Smooth muscle cell (in vitro differentiated cells): ENCODE measurements at regions not wholly inside any gene's neighbourhood (a gene's known extent, or its start where the extent isn't known, plus 50 kb on each side); places are given as distances from the start of the nearest gene placed in this dataset.

Experiments used
- DNase-seq: peaks from one replicate; lab custom pipeline; 2025; ENCODE audit not compliant: unreplicated experiment; lab: John Stamatoyannopoulos, UW
- H2AFZ ChIP-seq: fragments of 200-600 bp; sonication (generic); 2 replicates; pipeline ENCODE4 v1.6.0; 2016; ENCODE audit warnings: antibody characterized with exemption, low read depth, mild to moderate bottlenecking
- H3F3A ChIP-seq: fragments of 200-600 bp; sonication (generic); 2 replicates; pipeline ENCODE4 v1.6.0; 2017; ENCODE audit warnings: antibody characterized with exemption, low read depth
- H3K27ac ChIP-seq: fragments of 200-600 bp; sonication (generic); 2 replicates; pipeline ENCODE4 v1.5.1; 2016; ENCODE audit warnings: low read depth, mild to moderate bottlenecking
- H3K27me3 ChIP-seq: fragments of 200-600 bp; sonication (generic); 2 replicates; pipeline ENCODE4 v1.6.1; 2016; ENCODE audit warnings: low read depth, mild to moderate bottlenecking
- H3K36me3 ChIP-seq: fragments of 200-600 bp; sonication (generic); 2 replicates; pipeline ENCODE4 v1.5.1; 2016; ENCODE audit warnings: low read depth
- H3K4me1 ChIP-seq: fragments of 200-600 bp; sonication (generic); 2 replicates; pipeline ENCODE4 v1.5.1; 2016; ENCODE audit warnings: low read depth
- H3K4me2 ChIP-seq: fragments of 200-600 bp; sonication (generic); 2 replicates; pipeline ENCODE4 v1.6.0; 2016; ENCODE audit warnings: mild to moderate bottlenecking
- H3K4me3 ChIP-seq: fragments of 200-600 bp; sonication (generic); 2 replicates; pipeline ENCODE4 v1.5.1; 2016; ENCODE audit warnings: mild to moderate bottlenecking
- H3K79me2 ChIP-seq: fragments of 200-600 bp; sonication (generic); 2 replicates; pipeline ENCODE4 v1.6.0; 2016; ENCODE audit warnings: low read depth, mild to moderate bottlenecking
- H3K9ac ChIP-seq: fragments of 200-600 bp; sonication (generic); 2 replicates; pipeline ENCODE4 v1.6.0; 2016; ENCODE audit warnings: low read depth
- H3K9me3 ChIP-seq: fragments of 200-600 bp; sonication (generic); replicated peaks from 2 replicates; pipeline ENCODE4 v1.5.1; 2016; ENCODE audit warnings: low read depth
- H4K20me1 ChIP-seq: fragments of 200-600 bp; sonication (generic); 2 replicates; pipeline ENCODE4 v1.6.0; 2016; ENCODE audit warnings: low read depth
- WGBS: methylation state at CpG from one replicate; pipeline ENCODE4 v1.1.7; 2016; ENCODE audit warnings: low lambda C conversion rate; 5-methylcytosine and 5-hydroxymethylcytosine counted together
- TF ChIP-seq, protein P1 (sequence below): fragments of 200-600 bp; sonication (generic); IDR thresholded peaks from 2 replicates; pipeline ENCODE4 v1.5.1; 2017; ENCODE audit warnings: borderline replicate concordance, mild to moderate bottlenecking, antibody characterized with exemption; ENCODE audit not compliant: insufficient read depth, poor library complexity, severe bottlenecking

DNA sequence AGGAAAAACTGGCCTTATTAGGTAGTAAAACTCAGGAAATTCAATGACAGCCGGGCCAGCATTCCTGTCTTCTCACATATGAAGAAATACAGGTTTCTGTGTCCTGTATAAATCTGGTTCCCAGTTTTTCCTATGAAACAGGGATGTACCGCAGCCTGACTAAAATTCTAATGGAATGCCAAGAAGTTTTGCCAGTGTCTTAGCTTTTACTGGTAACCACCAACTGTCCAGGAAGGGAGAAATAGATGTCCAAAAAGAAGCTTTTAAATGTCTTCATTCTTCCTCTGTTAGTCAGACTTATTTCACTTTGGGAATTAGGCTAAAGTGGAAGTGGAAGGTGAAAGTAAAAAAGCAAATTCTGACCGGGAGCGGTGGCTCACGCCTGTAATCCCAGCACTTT is 108.0 kb upstream of the TBL1X start:
- no peaks in the 10 kb centered on the region for H3K9me3 ChIP-seq
- H3K4me3 ChIP-seq, result no peak overlapping the region
- H3K4me2 ChIP-seq, result no peak overlapping the region
- H3F3A ChIP-seq, result no peaks in the 10 kb centered on the region
- H3K9ac ChIP-seq, result no peak overlapping the region
- no peaks in the 10 kb centered on the region for H3K4me1 ChIP-seq
- H3K79me2 ChIP-seq, result no peaks in the 10 kb centered on the region
- 80% methylated on average over 5 of the region's 5 CpGs for WGBS
- no peaks in the 10 kb centered on the region for H4K20me1 ChIP-seq
- no peak overlapping the region for H3K27ac ChIP-seq
- H3K36me3 ChIP-seq, result no peaks in the 10 kb centered on the region
- no peaks in the 10 kb centered on the region for H3K27me3 ChIP-seq
- DNase-seq, result no peak
- H2AFZ ChIP-seq, result no peak overlapping the region
- TF ChIP-seq, protein P1, sequence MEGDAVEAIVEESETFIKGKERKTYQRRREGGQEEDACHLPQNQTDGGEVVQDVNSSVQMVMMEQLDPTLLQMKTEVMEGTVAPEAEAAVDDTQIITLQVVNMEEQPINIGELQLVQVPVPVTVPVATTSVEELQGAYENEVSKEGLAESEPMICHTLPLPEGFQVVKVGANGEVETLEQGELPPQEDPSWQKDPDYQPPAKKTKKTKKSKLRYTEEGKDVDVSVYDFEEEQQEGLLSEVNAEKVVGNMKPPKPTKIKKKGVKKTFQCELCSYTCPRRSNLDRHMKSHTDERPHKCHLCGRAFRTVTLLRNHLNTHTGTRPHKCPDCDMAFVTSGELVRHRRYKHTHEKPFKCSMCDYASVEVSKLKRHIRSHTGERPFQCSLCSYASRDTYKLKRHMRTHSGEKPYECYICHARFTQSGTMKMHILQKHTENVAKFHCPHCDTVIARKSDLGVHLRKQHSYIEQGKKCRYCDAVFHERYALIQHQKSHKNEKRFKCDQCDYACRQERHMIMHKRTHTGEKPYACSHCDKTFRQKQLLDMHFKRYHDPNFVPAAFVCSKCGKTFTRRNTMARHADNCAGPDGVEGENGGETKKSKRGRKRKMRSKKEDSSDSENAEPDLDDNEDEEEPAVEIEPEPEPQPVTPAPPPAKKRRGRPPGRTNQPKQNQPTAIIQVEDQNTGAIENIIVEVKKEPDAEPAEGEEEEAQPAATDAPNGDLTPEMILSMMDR, result no peak

DNA sequence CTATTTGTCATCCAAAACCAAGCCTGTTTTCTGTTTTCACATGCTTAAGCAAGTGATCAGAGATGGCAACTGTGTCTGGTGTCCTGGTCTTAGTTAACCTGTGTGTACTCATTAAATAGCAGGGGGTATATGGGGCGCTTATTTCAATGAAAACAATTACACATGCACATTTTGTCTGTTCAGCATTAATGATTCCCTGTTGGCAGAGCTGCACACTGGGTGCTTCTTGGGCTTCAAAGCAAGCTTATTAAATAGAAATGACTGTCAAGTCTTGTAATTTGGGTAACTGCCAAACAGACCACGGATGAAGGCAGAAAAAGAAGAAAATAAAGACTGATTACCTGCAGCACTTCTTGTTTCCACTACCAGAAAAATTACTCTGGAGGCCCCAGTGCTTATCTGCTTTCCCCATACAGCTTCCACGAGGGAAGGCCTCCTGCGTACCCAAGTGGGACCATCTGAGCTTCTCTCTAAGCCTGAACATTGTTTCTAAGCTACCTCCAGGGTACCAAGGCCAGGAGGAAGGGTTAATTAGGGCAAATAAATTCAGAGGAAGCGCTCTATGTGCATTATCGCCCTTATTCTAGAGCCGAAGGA is 107.2 kb upstream of the TBL1X start:
- H4K20me1 ChIP-seq, result no peaks in the 10 kb centered on the region
- H3K9me3 ChIP-seq, result no peaks in the 10 kb centered on the region
- H3K79me2 ChIP-seq, result no peaks in the 10 kb centered on the region
- no peak overlapping the region for H3K9ac ChIP-seq
- H3F3A ChIP-seq, result no peaks in the 10 kb centered on the region
- H3K27ac ChIP-seq, result no peak overlapping the region
- H3K4me3 ChIP-seq, result no peak overlapping the region
- no peaks in the 10 kb centered on the region for H3K36me3 ChIP-seq
- H3K4me2 ChIP-seq, result no peak overlapping the region
- 78% methylated on average over 7 of the region's 7 CpGs for WGBS
- TF ChIP-seq, protein P1, result no peak
- no peak for DNase-seq
- H2AFZ ChIP-seq, result no peak overlapping the region
- H3K4me1 ChIP-seq, result no peaks in the 10 kb centered on the region
- no peaks in the 10 kb centered on the region for H3K27me3 ChIP-seq

DNA sequence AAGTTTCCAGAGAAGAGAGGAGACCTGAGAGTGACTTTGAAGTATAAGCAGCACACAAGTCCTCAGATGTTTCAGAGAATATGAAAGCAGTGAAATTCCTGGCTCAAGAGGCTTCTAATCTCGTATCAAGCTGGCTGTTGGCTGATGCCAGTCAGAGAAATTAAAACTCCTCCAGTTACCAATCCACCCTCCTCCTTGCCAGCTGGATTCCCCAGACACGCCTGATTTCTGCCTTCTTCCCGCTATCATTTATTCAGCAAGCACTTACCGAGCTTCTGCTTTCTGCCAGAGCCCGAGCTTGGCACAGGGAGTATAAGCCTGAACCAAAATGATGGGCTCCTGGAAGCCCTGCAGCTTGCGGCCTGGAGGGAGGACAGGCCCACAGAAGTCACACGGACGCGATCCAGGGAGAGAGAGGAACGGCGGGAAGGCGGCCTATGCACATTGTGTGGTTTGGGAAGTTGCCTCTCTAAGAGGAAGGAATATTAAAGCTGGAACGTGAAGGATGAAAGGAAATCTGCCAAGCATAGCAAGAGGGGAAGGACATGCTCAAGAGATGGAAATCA is 102.4 kb upstream of the TBL1X start:
- Histone ChIP-seq H3K36me3 (no peaks in the 10 kb centered on the region), H3K4me1 (no peaks in the 10 kb centered on the region), H4K20me1 (no peaks in the 10 kb centered on the region)

More for the DNA sequence above, 102.4 kb upstream of the TBL1X start:
- no peak overlapping the region for H3K4me2 ChIP-seq
- H3K27me3 ChIP-seq, result no peaks in the 10 kb centered on the region
- DNase-seq, result no peak
- no peak overlapping the region for H3K9ac ChIP-seq
- H3K4me3 ChIP-seq, result no peak overlapping the region
- H3K79me2 ChIP-seq, result no peaks in the 10 kb centered on the region
- WGBS, result 85% methylated on average over 13 of the region's 13 CpGs
- H3K9me3 ChIP-seq, result no peaks in the 10 kb centered on the region
- H3F3A ChIP-seq, result no peaks in the 10 kb centered on the region
- H3K27ac ChIP-seq, result no peak overlapping the region
- TF ChIP-seq, protein P1, result no peak
- no peak overlapping the region for H2AFZ ChIP-seq
